Small intestine (tissue), 7 donors: ENCODE measurements at regions not wholly inside any gene's neighbourhood (a gene's known extent, or its start where the extent isn't known, plus 50 kb on each side); places are given as distances from the start of the nearest gene placed in this dataset.
"Not testable (repeated sequence)": the region's sequence is repeated elsewhere in the genome, so short reads cannot be mapped to it uniquely, and the experiment has no call there.

ENCODE experiments used
- DNase-seq, 2 donors: peaks; one replicate each; pipeline versions ENCODE4 v3.0.0 to v3.0.0-alpha.2; 2013
- FAIRE-seq: peaks from 2 replicates; lab custom pipeline; 2012; peaks lifted over from hg19 to GRCh38; lab: Jason Lieb, UNC
- H3K27ac ChIP-seq, 3 donors: one replicate each; pipeline ENCODE4 v1.5.1; 2013; ENCODE audit warnings: low read length in 2 of 3, mild to moderate bottlenecking in 2 of 3, control low read depth in 1 of 3, inconsistent platforms in 1 of 3, low read depth in 1 of 3, moderate library complexity in 1 of 3
- H3K27me3 ChIP-seq, 3 donors: one replicate each; pipeline ENCODE4 v1.6.1; 2013; ENCODE audit warnings: low read length in 3 of 3, inconsistent platforms in 1 of 3; ENCODE audit not compliant: control insufficient read depth in 3 of 3, insufficient read depth in 3 of 3
- H3K36me3 ChIP-seq, 3 donors: one replicate each; pipeline ENCODE4 v1.6.1; 2013; ENCODE audit warnings: low read length in 3 of 3, inconsistent platforms in 1 of 3, low read depth in 1 of 3, mild to moderate bottlenecking in 1 of 3, moderate library complexity in 1 of 3; ENCODE audit not compliant: control insufficient read depth in 3 of 3, insufficient read depth in 2 of 3
- H3K4me1 ChIP-seq, 3 donors: one replicate each; pipeline ENCODE4 v1.6.1; 2013; ENCODE audit warnings: low read length in 2 of 3, inconsistent platforms in 1 of 3, low read depth in 1 of 3, mild to moderate bottlenecking in 1 of 3, moderate library complexity in 1 of 3; ENCODE audit not compliant: control insufficient read depth in 3 of 3, insufficient read depth in 2 of 3
- H3K4me3 ChIP-seq, 3 donors: one replicate each; pipeline ENCODE4 v1.5.1; 2013; ENCODE audit warnings: low read length in 3 of 3, control low read depth in 1 of 3, inconsistent platforms in 1 of 3, low read depth in 1 of 3, mild to moderate bottlenecking in 1 of 3, moderate library complexity in 1 of 3
- H3K9me3 ChIP-seq, 2 donors: one replicate each; pipeline ENCODE4 v1.6.1; 2013; ENCODE audit warnings: low read depth in 1 of 2, low read length in 1 of 2; ENCODE audit not compliant: control insufficient read depth in 2 of 2, insufficient read depth in 1 of 2
- WGBS, 3 donors: extraction: QIAGEN DNeasy Blood & Tissue Kit; methylation state at CpG; one replicate each; pipeline ENCODE4 v1.1.7; 2013; 5-methylcytosine and 5-hydroxymethylcytosine counted together
- donor health status: healthy with polysubstance abuse.
- donor health status: control.
- donor health status: control.
- donor health status: Bipolar disorder and iron deficiency.
- donor health status: healthy.

DNA sequence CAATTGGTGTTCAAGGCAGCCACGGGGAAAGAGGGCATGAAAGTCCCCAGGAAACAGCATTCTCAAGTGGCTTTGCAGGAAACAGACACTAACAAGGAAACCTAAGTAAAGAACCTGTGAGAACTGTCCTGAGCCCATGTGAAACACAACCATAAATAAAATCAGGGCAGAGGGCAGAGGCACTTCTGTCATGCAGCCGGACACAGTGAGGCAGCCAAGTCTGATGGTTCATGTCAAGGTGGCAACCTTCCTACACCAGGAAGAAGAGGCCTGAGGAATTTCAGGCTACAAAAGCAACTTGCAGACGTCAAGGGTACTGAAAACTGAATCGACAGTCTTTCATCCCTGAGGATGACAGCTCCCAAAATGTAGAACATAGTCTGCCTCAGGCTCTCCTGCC, 458.2 kb upstream of the NPVF start:
- H3K4me3 ChIP-seq: no peak overlapping the region

DNA sequence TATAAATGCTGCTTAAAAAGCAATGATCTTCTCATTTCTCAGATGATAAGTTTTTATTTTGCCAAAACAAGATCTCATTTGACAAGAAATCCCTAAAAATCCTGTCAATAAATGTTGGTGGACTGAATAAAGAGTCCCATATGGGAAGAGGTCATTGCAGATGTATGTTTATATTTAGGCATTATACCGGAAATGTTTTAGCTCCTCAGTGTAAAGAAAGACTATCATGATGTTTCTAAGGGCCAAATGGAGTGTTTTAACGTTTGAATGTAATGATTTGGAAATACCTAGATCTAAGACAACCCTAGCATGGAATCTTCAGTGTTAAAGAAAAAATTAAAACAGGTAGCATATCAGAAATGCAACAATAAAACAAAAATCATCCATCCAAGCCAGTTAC, 457.8 kb upstream of the NFE2L3 start:
- FAIRE-seq (no peak), DNase-seq (no peak)
- Histone ChIP-seq H3K36me3 (no peaks in the 10 kb centered on the region), H3K4me3 (no peak overlapping the region), H3K9me3 (no peaks in the 10 kb centered on the region), H3K27ac (no peak overlapping the region), H3K4me1 (no peaks in the 10 kb centered on the region), H3K27me3 (peaks cover 0 to 2% (median 0%) of the 10 kb centered on the region in 3 donors)
- 50 to 51% (median 50%) methylated on average over 2 of the region's 2 CpGs for WGBS, 3 donors

More for the DNA sequence above, 458.2 kb upstream of the NPVF start:
- no peaks in the 10 kb centered on the region for H3K36me3 ChIP-seq
- H3K27ac ChIP-seq: no peak overlapping the region
- WGBS, 3 donors: 69 to 73% (median 69%) methylated on average over 4 of the region's 4 CpGs
- H3K9me3 ChIP-seq: no peaks in the 10 kb centered on the region
- DNase-seq: no peak
- H3K27me3 ChIP-seq: peaks cover 0 to 5% (median 0%) of the 10 kb centered on the region in 3 donors
- no peaks in the 10 kb centered on the region for H3K4me1 ChIP-seq
- no peak for FAIRE-seq

DNA sequence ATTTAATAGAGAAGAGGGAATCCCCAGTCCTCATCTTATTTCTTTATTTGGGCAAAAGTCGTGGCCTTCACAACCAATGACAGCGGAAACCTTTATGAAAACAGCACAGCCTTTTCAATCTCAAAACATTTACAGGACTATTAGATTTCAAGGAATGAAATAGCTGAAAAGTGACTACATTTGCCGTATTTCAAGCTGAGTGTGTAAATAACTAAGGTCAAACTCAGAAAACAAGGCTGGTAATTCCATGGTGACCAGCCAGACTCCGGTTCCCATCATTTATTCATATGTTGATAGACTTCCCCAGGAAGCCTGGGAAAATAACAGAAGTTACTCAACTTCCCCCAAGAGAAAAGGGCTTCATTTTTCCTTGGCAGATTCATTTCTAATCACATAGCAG, 457.3 kb upstream of the NFE2L3 start:
- 68 to 85% (median 78%) methylated on average over 4 of the region's 4 CpGs for WGBS, 3 donors
- H3K27ac ChIP-seq: no peak overlapping the region
- FAIRE-seq: no peak

DNA sequence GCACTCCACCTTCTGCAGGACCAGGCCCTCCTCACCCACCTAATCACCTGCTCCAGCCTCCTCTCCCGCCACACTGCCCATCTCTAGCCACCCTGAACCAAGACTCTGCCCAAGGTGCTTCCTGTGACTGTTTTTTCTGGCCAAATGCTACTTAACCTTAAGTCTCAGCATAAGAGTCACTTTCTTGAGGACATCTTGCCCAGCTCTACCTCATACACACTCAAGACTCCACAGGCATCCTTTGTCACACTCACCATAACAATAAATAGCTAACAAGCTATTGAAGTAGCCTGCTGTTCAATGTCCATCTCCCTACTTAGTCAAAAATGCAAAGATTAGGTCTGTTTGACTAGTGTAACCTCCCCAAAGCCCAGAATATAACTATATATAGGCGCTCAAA, 455.4 kb upstream of the NFE2L3 start:
- Histone ChIP-seq H3K36me3 (no peaks in the 10 kb centered on the region), H3K27me3 (peaks cover 0 to 2% (median 0%) of the 10 kb centered on the region in 3 donors), H3K9me3 (no peaks in the 10 kb centered on the region), H3K4me1 (no peaks in the 10 kb centered on the region), H3K4me3 (no peak overlapping the region), H3K27ac (no peak overlapping the region)
- no peak for FAIRE-seq
- 83 to 85% (median 84%) methylated on average over 2 of the region's 2 CpGs for WGBS, 3 donors
- no peak for DNase-seq

More for the DNA sequence above, 457.3 kb upstream of the NFE2L3 start:
- Histone ChIP-seq H3K36me3 (no peaks in the 10 kb centered on the region), H3K27me3 (peaks cover 0 to 2% (median 0%) of the 10 kb centered on the region in 3 donors), H3K4me1 (no peaks in the 10 kb centered on the region), H3K9me3 (no peaks in the 10 kb centered on the region), H3K4me3 (no peak overlapping the region)
- no peak for DNase-seq

DNA sequence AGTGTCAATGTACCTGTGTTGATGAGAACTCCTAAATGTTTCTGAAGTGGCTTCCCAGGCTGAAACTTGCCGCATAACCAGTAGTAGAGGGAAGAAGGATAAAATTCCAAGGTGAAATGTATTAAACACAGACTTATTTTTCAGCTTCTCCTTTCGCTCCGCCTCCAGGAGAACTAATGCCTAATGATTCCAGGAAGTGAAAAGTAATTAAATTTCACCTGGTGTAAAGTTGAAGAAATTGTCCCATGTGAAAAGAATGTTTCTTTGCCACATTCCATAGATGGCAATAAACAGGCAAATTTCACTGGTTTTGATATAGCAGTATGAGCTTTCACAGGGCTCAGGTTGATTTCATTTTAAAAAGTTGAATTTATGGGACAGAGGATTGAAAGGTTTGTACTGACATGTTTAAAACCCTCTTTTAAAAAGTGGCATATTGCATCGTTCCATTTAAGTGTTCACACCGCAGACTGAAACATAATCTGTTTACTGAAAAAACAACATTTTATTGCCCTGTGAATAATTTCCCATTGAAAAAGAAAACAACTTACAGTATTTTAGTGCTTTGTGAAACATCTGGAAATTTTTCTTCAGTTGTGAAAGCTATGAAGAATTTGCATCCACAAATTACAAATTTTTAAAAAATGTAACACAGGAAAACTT, 453.4 kb upstream of the NFE2L3 start:
- 90 to 93% (median 92%) methylated on average over 5 of the region's 5 CpGs for WGBS, 3 donors
- FAIRE-seq: no peak
- Histone ChIP-seq H3K9me3 (no peaks in the 10 kb centered on the region), H3K4me1 (no peaks in the 10 kb centered on the region), H3K36me3 (no peaks in the 10 kb centered on the region), H3K27me3 (peaks cover 0 to 2% (median 0%) of the 10 kb centered on the region in 3 donors), H3K4me3 (no peak overlapping the region), H3K27ac (no peak overlapping the region)
- no peak for DNase-seq

DNA sequence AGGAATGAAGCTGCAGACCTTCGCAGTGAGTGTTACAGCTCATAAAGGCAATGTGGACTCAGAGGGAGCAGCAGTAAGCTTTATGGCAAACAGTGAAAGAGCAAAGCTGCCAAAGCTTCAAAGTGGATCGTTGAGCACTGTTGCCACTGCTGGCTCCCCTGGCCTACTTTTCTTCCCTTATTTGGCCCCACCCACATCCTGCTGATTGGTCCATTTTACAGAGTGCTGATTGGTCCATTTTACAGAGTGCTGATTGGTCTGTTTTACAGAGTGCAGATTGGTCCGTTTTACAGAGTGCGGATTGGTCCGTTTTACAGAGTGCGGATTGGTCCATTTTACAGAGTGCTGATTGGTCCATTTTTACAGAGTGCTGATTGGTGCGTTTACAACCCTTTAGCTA, 451.9 kb upstream of the NFE2L3 start:
- H3K36me3 ChIP-seq, H3K9me3 ChIP-seq, H3K27ac ChIP-seq, FAIRE-seq, H3K4me3 ChIP-seq, H3K4me1 ChIP-seq, H3K27me3 ChIP-seq, DNase-seq: not testable (repeated sequence)
- 92 to 93% (median 92%) methylated on average over 7 of the region's 7 CpGs for WGBS, 3 donors

DNA sequence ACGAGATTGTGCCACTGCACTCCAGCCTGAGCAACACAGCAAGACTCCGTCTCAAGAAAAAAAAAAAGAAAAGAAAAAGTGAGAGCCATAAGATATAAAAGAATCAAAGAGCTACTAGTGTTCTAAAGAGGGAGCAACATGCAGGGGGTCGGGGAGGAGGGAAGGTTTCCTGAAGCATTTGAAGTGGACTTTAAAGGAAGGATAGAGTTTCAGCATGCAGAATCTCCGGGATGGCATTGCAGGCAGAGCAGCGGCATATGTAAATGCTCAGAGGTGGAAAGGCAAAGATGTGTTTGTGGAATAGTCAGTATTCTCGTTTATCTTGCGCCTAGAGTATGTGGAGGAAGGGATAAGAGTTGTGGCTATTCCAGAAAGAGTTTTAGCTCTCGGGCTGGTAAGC, 447.6 kb upstream of the NFE2L3 start:
- DNase-seq: no peak
- no peak for FAIRE-seq
- no peak overlapping the region for H3K27ac ChIP-seq
- H3K4me3 ChIP-seq: no peak overlapping the region
- peaks cover 0 to 5% (median 0%) of the 10 kb centered on the region in 3 donors for H3K4me1 ChIP-seq
- H3K36me3 ChIP-seq: no peaks in the 10 kb centered on the region
- no peaks in the 10 kb centered on the region for H3K27me3 ChIP-seq
- H3K9me3 ChIP-seq: peaks cover 0 to 2% of the 10 kb centered on the region in 2 donors
- WGBS, 3 donors: 84 to 89% (median 86%) methylated on average over 8 of the region's 8 CpGs

DNA sequence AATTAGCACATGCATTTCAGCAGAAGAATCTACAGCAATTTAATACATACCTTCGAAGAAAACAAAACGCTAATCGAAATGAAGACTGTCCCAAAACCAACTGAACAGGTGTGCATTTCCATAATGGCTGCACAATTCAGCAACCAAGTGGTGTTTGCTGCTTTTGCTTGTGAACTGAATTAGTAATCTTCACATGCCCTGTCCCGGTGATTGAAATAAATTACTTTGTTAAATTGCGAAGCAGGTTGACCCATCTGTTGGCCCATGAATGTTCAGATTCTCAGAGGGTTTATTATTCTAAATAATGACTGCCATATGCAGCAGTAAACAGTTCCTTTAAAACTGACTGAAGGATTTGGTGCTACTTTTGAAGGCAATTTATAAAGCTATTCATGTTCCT, 445.2 kb upstream of the NFE2L3 start:
- Histone ChIP-seq H3K36me3 (no peaks in the 10 kb centered on the region), H3K4me1 (peaks cover 0 to 5% (median 0%) of the 10 kb centered on the region in 3 donors), H3K27ac (no peak overlapping the region), H3K4me3 (no peak overlapping the region), H3K9me3 (peaks cover 0 to 2% of the 10 kb centered on the region in 2 donors), H3K27me3 (no peaks in the 10 kb centered on the region)
- WGBS, 3 donors: 93 to 97% (median 94%) methylated on average over 5 of the region's 5 CpGs
- FAIRE-seq: no peak
- DNase-seq: no peak
